ENCODE measurements at regions not wholly inside any gene's neighbourhood (a gene's known extent, or its start where the extent isn't known, plus 50 kb on each side); places are given as distances from the start of the nearest gene placed in this dataset.

- H2AFZ ChIP-seq (ENCODE audit: low read depth, low read length): no peak overlapping the region
- H3K36me3 ChIP-seq (ENCODE audit: control insufficient read depth in 2 of 2, extremely low read depth in 1 of 2, insufficient read depth in 2 of 2, low read length in 2 of 2): no peaks in the 10 kb centered on the region
- H3K9ac ChIP-seq (replicated peaks; ENCODE audit: extremely low read depth, insufficient read depth, low read length): no peak overlapping the region
- H3K27me3 ChIP-seq (ENCODE audit: control insufficient read depth in 2 of 2, insufficient read depth in 2 of 2, low read length in 2 of 2): no peaks in the 10 kb centered on the region
- H3K4me3 ChIP-seq (replicated peaks in 1 of 3; ENCODE audit: insufficient read depth in 1 of 3, low read depth in 1 of 3, low read length in 3 of 3): no peak overlapping the region
- DNase-seq (ENCODE audit: low read depth, low spot score) (no peak), FAIRE-seq (no peak)
- H3K4me1 ChIP-seq (ENCODE audit: control insufficient read depth, extremely low read depth, insufficient read depth, low read length): no peaks in the 10 kb centered on the region
- ChIA-PET CTCF (no interaction called here), POLR2A (no interaction called here)
- intact Hi-C loops (cut with micrococcal nuclease) (no loop called here), dilution Hi-C loops (cut with MboI; ENCODE audit: extremely low pct_ligation_motif_present, low sequenced_read_pairs) (no loop called here)
- no peaks in the 10 kb centered on the region for H3K9me1 ChIP-seq (replicated peaks; ENCODE audit: control insufficient read depth, extremely low read depth, insufficient read depth, low read length)
- no peaks in the 10 kb centered on the region for H4K20me1 ChIP-seq (replicated peaks; ENCODE audit: control insufficient read depth, extremely low read depth, insufficient read depth, low read length)
- no peak overlapping the region for H3K4me2 ChIP-seq (ENCODE audit: insufficient read depth, low read length)
- TF ChIP-seq POLR2AphosphoS5 (IDR thresholded peaks at IDR 0.05; ENCODE audit: insufficient read depth, low read depth, low read length): no peak
- no peak for TF ChIP-seq FOS (IDR thresholded peaks at IDR 0.05; ENCODE audit: borderline replicate concordance, insufficient read depth, low read length)
- no peak for TF ChIP-seq GATA2 (IDR thresholded peaks at IDR 0.05; ENCODE audit: insufficient read depth, insufficient read length, low read depth, low read length)
- TF ChIP-seq MAX (IDR thresholded peaks at IDR 0.05; ENCODE audit: insufficient read depth, insufficient read length): no peak
- no peak for TF ChIP-seq JUN (IDR thresholded peaks at IDR 0.05; ENCODE audit: borderline replicate concordance, insufficient read depth, insufficient read length, low read depth)
- no peak for TF ChIP-seq CTCF (IDR thresholded peaks at IDR 0.05; ENCODE audit: extremely low read depth in 1 of 2, insufficient read depth in 1 of 2, low read depth in 1 of 2, low read length in 2 of 2)
- no peak for TF ChIP-seq MYC (IDR thresholded peaks at IDR 0.05; ENCODE audit: low read depth, low read length)
- peaks cover 3% of the 10 kb centered on the region for H3K9me3 ChIP-seq (replicated peaks; ENCODE audit: control insufficient read depth, insufficient read depth, low read length)
- H3K79me2 ChIP-seq (ENCODE audit: control insufficient read depth, insufficient read depth, low read length): no peaks in the 10 kb centered on the region
- H3K27ac ChIP-seq (ENCODE audit: insufficient read depth, low read depth, low read length): no peak overlapping the region
- BruUV-seq (replicated peaks): no TSS peak
Observed at GRCh38 chr10:105989995-105990394, 1174.5 kb downstream of the SORCS1 start.

Measured in endothelial cell of umbilical vein (primary cell).